AG04449 (cell line): ENCODE measurements at regions not wholly inside any gene's neighbourhood (a gene's known extent, or its start where the extent isn't known, plus 50 kb on each side); places are given as distances from the start of the nearest gene placed in this dataset.
A peak's percentile ranks its signal among the peaks of the same experiment; 100 is the strongest.

Experiments used
- CTCF ChIA-PET: fragments of 350-600 bp; formaldehyde crosslinking; extraction: SDS; loops from one replicate; lab custom pipeline; 2021; ENCODE audit warnings: antibody characterized with exemption; lab: Yijun Ruan, JAX
- POLR2A ChIA-PET: fragments of 400-600, 350-600 bp; formaldehyde crosslinking; extraction: SDS; loops from one replicate; lab custom pipeline; 2020; ENCODE audit warnings: antibody characterized with exemption, inconsistent platforms; lab: Yijun Ruan, JAX
- DNase-seq: peaks from one replicate; pipeline ENCODE4 v3.0.0-alpha.2; 2010; ENCODE audit warnings: low read depth, low spot score
- H3K4me3 ChIP-seq: 2 replicates; pipeline ENCODE4 v1.5.1; 2011; ENCODE audit warnings: low read depth, mild to moderate bottlenecking, control low read depth, low read length
- TF ChIP-seq, protein P1 (sequence below): IDR thresholded peaks from one replicate; pipeline ENCODE4 v1.5.1; 2011; ENCODE audit warnings: mild to moderate bottlenecking, moderate library complexity, low read length, control low read depth, inconsistent platforms; ENCODE audit not compliant: insufficient read depth; ENCODE audit errors: missing control alignments

DNA sequence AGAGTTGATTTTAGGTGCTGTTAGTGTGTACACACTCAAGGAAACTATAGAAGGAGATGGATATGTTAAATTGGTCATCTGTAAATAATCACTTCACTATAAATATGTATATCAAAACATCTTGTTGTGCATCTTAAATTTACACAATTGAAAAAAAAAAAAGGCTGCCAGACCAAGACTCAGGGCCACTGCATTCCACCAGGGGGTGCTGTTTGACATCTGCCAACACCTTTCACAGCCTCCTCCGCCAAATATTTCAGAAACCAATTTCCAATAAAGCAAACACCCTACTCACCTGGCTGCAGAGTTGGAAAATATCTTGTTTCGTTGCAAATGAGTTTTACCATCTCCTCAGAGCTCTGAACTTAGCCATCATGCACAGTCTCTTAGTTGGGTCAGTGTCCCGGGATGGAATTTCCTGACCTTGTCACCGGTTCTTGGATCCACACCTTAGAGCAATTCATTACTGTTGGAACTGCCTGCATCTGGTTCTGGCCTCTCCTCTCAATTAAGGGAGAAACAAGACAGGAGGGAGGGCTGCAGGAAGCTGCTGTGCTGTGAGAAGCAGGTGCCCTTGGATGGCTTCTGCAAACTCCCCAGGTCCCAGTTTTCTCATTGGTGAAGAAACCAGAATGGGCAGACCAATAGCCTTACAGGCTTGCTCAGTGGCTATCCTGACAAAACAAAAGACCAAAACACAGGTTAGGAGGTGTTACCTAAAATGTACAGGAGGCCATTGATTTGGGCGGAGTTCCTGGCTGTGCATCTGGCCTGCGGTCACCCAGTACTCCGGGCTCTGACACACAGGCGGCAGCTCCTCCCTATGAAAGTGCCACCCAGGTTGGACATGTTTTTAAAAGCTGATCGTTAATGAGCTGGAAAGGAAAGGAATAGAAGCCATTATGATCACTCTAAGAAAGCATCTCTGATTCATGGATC lies 746.6 kb downstream of the UQCRFS1 start:
- POLR2A ChIA-PET = no interaction called here
- no peak for DNase-seq
- CTCF ChIA-PET = interaction anchor here (0.6 to 4.9 kb wide), 8 partner anchors 25 to 780 kb away, joined by 3 to 43 read pairs (median 4); no protein-coding TSS in a partner anchor
- TF ChIP-seq, protein P1, sequence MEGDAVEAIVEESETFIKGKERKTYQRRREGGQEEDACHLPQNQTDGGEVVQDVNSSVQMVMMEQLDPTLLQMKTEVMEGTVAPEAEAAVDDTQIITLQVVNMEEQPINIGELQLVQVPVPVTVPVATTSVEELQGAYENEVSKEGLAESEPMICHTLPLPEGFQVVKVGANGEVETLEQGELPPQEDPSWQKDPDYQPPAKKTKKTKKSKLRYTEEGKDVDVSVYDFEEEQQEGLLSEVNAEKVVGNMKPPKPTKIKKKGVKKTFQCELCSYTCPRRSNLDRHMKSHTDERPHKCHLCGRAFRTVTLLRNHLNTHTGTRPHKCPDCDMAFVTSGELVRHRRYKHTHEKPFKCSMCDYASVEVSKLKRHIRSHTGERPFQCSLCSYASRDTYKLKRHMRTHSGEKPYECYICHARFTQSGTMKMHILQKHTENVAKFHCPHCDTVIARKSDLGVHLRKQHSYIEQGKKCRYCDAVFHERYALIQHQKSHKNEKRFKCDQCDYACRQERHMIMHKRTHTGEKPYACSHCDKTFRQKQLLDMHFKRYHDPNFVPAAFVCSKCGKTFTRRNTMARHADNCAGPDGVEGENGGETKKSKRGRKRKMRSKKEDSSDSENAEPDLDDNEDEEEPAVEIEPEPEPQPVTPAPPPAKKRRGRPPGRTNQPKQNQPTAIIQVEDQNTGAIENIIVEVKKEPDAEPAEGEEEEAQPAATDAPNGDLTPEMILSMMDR = peak; percentile 49
- H3K4me3 ChIP-seq = no peak overlapping the region

DNA sequence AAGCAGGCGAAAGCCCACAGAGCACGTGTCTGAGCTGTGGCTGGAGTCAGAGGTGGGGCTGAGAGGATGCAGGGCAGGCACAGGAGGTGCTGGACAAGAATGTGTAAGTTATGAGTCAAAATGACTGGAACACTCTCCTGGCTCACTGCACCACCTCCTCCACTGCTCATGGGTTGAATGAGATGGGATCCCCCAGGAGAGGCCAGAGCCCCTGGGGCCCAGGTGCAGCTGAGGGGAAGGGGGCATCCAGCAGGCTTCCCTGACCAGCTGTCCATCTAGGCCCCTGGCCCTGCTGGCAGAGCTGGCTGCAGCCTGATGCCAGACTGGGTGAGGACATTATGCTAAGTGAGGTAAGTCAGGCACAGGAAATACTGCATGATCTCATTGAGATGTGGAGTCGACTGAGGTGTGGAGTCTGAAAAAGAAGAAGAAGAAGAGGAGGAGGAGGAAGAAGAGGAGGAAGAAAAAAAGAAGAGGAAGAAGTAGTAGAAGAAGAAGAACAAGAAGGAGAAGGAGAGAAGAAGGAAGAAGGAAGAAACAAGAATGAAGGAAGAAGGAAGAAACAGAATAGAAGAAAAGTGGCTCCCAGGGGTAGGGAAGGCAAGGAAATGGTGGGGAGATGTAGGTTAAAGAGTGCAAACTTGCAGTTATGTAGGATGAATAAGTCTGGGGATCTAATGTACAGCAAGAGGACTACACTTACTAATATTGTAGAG lies 747.4 kb downstream of the UQCRFS1 start:
- ChIA-PET CTCF (interaction anchor here (1.0 to 4.9 kb wide), 4 partner anchors 169 to 414 kb away, joined by 3 to 43 read pairs (median 5); no protein-coding TSS in a partner anchor), POLR2A (no interaction called here)
- TF ChIP-seq, protein P1 = no peak
- no peak overlapping the region for H3K4me3 ChIP-seq
- DNase-seq = no peak

DNA sequence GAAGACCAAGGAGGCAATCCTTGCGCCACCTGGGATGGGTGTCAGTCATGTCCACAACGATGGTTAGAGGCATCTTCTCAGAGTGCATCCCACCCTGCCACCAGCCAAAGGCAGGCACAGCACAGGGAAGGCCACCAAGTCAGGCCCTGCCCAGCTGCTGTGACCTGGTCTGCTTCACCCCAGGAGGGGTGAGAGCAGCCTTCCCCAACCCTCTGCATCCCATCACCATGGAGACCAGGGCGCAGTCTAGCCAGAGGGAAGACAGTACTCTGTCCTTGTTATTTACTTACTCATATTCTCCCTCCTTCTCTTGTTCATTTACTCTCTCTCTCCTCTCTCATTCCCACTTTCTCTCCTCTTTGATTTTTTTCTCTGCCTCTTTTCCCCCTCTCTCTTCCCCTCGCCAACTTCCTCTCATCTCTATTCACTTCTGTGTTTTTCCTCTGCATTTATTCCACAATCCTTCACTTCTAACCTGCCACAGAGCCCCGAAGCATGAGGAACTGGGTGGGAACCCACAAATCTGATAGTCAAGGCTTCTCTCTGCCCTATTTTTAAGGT lies 749.4 kb downstream of the UQCRFS1 start:
- DNase-seq = no peak
- CTCF ChIA-PET = interaction anchor here (1.2 kb wide), 1 partner anchor 415 kb away, joined by 3 read pairs; no protein-coding TSS in a partner anchor
- no peak overlapping the region for H3K4me3 ChIP-seq
- TF ChIP-seq, protein P1 = no peak
- POLR2A ChIA-PET = no interaction called here

DNA sequence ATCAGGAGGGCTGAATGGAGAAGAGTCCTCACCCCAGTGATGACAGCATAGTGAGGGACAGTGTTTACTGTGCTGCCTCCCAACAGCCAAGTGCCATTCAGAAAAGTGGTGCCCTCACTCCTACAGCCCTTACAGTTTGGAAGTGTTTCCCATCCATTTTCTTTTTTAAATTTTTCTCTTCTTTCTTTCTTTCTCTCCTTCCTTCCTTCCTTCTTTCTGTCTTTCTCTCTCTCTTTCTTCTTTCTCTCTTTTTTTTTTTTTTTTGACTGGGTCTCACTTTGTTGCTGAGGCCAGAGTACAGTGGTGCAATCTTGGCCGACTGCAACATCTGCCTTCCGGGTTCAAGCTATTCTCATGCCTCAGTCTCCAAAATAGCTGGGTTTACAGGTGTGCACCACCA lies 755.3 kb downstream of the UQCRFS1 start:
- POLR2A ChIA-PET = no interaction called here

DNA sequence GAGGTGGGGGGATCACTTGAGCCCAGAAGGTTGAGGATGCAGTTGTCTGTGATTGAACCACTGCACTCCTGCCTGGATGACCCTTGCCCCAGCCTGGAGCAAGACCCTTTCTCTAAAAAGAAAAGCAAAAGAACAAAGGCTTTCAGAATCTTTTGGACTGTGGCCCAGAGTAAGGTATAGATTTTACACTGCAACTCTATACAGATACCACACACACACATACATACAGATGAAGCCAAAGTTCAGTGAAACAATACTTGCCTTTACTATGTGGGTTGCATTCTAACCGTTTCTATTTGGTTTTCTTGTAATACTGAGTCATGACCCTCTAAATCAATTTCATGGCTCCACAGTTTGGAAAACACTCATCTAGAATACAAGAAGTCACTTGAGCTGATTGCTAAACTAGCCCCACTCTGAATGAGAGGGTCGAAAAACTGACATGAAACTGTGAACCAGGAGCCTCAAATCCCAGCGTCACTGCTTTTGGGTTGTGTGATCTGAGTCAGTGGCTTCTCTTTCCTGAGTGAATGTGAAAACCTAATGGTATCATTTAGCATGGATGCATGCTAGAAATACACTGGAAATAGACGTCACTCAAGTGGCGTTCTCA lies 756.1 kb downstream of the UQCRFS1 start:
- no peak overlapping the region for H3K4me3 ChIP-seq
- DNase-seq = no peak
- CTCF ChIA-PET = no interaction called here
- POLR2A ChIA-PET = no interaction called here
- TF ChIP-seq, protein P1 = no peak

More for the DNA sequence above, 755.3 kb downstream of the UQCRFS1 start:
- H3K4me3 ChIP-seq = no peak overlapping the region
- no peak for DNase-seq
- CTCF ChIA-PET = no interaction called here
- TF ChIP-seq, protein P1 = no peak
